ENCODE measurements at regions not wholly inside any gene's neighbourhood (a gene's known extent, or its start where the extent isn't known, plus 50 kb on each side); places are given as distances from the start of the nearest gene placed in this dataset.

GRCh38 chr16:61409604-61410003 lies 626.6 kb downstream of the CDH8 start:
- TF ChIP-seq CTCF (IDR thresholded peaks at IDR 0.05 in 2 of 3, conservative IDR thresholded peaks at IDR 0.05 in 1 of 3; ENCODE audit: control insufficient read depth in 2 of 3, extremely low read depth in 1 of 3, insufficient read depth in 1 of 3, low read depth in 3 of 3, low read length in 3 of 3) (no peak), EZH2 (IDR thresholded peaks at IDR 0.05; ENCODE audit: borderline replicate concordance, control insufficient read depth, low read depth, low read length) (no peak), BMI1 (IDR thresholded peaks at IDR 0.05; ENCODE audit: borderline replicate concordance) (no peak), POLR2A (IDR thresholded peaks at IDR 0.05; ENCODE audit: low read depth, low read length) (no peak), ZNF24 (IDR thresholded peaks at IDR 0.05) (no peak), SMC3 (IDR thresholded peaks at IDR 0.05; ENCODE audit: borderline replicate concordance, low read length) (no peak), CHD4 (IDR thresholded peaks at IDR 0.05) (no peak)
